Stimulated activated naive B cell treated with anti-CD40 and anti-IgM and Interleukin-4, amounts not matched to agents 10 μg/mL and 1 μg/mL and 100 μg/mL, for 72 hours (primary cell): ENCODE measurements at regions not wholly inside any gene's neighbourhood (a gene's known extent, or its start where the extent isn't known, plus 50 kb on each side); places are given as distances from the start of the nearest gene placed in this dataset.

ENCODE experiments used
- ATAC-seq, 2 donors: fragments of 150-1000 bp; cut with Tn5 transposase; replicated peaks; 2 replicates each; pipeline ENCODE4 v1.10.0; 2021; ENCODE audit warnings: moderate library complexity in 1 of 2
- DNase-seq: peaks from one replicate; pipeline ENCODE4 v3.0.0; 2021
- H3K27ac Mint-ChIP-seq: one replicate; pipeline ENCODE4 v1.8.0; 2022; ENCODE audit warnings: mild to moderate bottlenecking, mixed read lengths
- H3K27me3 Mint-ChIP-seq, 2 donors: one replicate each; pipeline ENCODE4 v1.8.0; 2022; ENCODE audit warnings: mixed read lengths in 2 of 2
- H3K36me3 Mint-ChIP-seq, 2 donors: one replicate each; pipeline ENCODE4 v1.8.0; 2022; ENCODE audit warnings: mixed read lengths in 2 of 2, mild to moderate bottlenecking in 1 of 2
- H3K4me1 Mint-ChIP-seq, 2 donors: one replicate each; pipeline ENCODE4 v1.8.0; 2022; ENCODE audit warnings: mixed read lengths in 2 of 2, mild to moderate bottlenecking in 1 of 2
- H3K4me3 Mint-ChIP-seq, 2 donors: one replicate each; pipeline ENCODE4 v1.8.0; 2022; ENCODE audit warnings: mild to moderate bottlenecking in 2 of 2, mixed read lengths in 2 of 2, moderate library complexity in 1 of 2
- H3K9me3 Mint-ChIP-seq, 2 donors: one replicate each; pipeline ENCODE4 v1.8.0; 2022; ENCODE audit warnings: mixed read lengths in 2 of 2, mild to moderate bottlenecking in 1 of 2

DNA sequence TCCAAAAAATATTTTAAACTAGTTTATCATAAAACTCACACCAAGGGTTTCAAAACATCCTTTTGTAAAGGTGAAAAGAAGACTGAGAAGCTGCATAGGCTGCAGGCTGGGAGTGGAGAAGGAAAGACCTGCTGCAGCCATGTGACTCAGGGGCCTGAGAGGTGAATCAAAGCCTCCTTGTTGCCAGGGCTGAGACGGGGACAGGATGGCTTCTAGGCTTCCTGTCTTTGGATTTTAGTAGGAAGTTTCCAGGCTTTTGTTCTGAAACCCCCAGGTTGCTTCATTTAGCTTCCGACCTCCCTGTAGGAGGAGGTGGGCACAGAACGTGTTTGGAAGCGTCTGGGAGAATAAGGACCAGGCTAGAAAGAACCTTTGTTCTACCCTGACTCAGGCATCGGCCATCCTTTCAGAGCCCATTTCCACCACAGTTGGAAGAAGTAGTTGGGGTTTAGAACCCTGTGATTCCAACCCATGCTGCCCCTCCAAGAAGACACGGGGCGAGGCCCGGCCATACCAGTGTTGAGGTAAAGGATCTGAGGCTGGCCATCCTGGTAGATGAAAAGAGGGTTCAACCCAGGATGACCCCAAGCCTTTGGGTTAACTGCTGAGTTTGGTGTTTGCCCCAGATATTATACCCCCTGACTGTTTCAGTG, 122.4 kb downstream of the SLC25A47 start:
- DNase-seq: no peak
- H3K4me3 Mint-ChIP-seq: no peak overlapping the region
- ATAC-seq: no peak

DNA sequence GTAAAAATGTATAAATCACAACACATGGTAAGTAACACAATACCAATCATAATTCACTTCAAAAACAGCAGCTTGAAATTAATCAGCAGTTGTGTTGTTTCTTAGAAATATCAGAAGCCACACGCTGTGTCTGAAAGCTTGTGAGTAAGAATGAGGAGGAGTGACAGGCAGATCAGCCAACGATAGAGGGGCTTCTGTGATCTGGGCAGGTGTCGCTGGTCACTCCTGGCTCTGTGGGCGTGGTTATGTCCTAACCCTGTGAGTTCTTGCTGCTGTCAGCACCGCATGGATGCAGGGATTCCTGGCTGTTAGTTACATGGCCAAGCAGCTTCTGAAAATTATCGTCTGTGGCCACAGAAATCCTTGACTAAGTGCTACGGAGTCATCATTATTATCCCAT, 123.4 kb downstream of the SLC25A47 start:
- Mint-ChIP-seq H3K4me3 (no peak overlapping the region), H3K27ac (no peak overlapping the region), H3K36me3 (peaks cover 0 to 5% of the 10 kb centered on the region in 2 donors), H3K4me1 (peaks cover 7 to 8% of the 10 kb centered on the region in 2 donors), H3K27me3 (no peaks in the 10 kb centered on the region), H3K9me3 (no peaks in the 10 kb centered on the region)
- ATAC-seq (no peak), DNase-seq (no peak)

More for the DNA sequence above, 122.4 kb downstream of the SLC25A47 start:
- Mint-ChIP-seq H3K27me3 (no peaks in the 10 kb centered on the region), H3K9me3 (no peaks in the 10 kb centered on the region), H3K4me1 (peaks cover 10 to 16% of the 10 kb centered on the region in 2 donors), H3K36me3 (peaks cover 0 to 5% of the 10 kb centered on the region in 2 donors), H3K27ac (no peak overlapping the region)

DNA sequence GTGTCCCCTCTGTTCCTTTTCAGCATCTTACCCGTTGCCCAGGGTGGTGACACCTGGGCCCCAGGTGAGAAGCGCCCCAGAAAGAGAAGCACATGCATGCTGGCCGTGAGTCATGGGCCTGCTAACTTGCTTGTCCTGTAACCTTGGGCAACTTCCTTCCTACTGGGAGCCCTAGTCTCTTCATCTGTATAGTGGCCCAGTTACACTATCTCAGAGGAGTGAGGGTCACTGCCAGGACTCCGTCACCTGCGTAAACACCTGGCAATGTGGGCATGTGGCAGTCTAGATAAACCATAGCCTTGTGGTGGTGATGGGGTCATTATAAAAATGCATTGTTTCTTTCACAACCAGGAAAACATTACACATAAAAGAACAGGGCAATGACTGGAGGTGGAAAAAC, 125.2 kb downstream of the SLC25A47 start:
- DNase-seq (no peak), ATAC-seq (no peak)
- peaks cover 0 to 5% of the 10 kb centered on the region in 2 donors for H3K4me1 Mint-ChIP-seq
- no peak overlapping the region for H3K4me3 Mint-ChIP-seq
- no peak overlapping the region for H3K27ac Mint-ChIP-seq
- H3K36me3 Mint-ChIP-seq: peaks cover 0 to 5% of the 10 kb centered on the region in 2 donors
- no peaks in the 10 kb centered on the region for H3K9me3 Mint-ChIP-seq
- H3K27me3 Mint-ChIP-seq: no peaks in the 10 kb centered on the region

DNA sequence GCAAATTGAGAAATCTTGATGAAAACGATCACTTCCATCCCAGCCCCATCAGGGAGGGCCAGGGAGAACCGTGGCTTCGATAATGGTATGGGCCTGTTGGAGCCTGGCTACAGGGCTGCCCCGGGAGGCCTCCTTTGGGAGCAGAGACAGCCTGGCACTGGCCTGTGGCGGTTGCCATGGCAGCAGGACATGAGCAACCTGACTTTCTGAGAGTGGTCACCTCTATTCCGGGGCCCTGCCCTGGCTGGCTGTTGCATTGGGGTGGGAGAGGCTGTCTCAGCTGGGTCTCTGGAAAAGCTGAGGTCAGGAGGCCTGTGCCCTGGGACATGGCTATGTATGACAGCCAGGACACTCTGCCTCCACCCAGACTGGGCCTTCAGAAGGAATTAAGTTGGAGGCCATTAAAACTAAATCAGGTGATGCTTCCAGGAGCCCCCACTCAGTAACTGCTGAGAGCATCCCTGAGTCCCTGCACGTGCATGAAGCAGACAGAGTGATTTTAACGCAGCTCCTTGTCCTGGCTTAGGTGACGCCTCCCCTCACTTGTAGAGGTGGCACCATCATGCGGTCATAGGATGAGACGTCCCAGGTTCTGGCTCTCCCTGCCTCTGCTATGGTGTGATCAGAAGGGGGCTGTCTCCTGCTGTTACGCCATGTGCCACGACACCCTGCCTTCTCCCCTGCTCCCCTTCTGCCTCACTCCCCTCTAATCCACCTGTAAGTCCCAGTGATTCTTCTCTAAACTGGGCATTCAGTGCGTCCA, 126.3 kb downstream of the SLC25A47 start:
- Mint-ChIP-seq H3K4me1 (peaks cover 0 to 5% of the 10 kb centered on the region in 2 donors), H3K4me3 (no peak overlapping the region), H3K27me3 (no peaks in the 10 kb centered on the region), H3K36me3 (peaks cover 0 to 5% of the 10 kb centered on the region in 2 donors), H3K27ac (no peak overlapping the region), H3K9me3 (no peaks in the 10 kb centered on the region)
- ATAC-seq (no peak), DNase-seq (no peak)

DNA sequence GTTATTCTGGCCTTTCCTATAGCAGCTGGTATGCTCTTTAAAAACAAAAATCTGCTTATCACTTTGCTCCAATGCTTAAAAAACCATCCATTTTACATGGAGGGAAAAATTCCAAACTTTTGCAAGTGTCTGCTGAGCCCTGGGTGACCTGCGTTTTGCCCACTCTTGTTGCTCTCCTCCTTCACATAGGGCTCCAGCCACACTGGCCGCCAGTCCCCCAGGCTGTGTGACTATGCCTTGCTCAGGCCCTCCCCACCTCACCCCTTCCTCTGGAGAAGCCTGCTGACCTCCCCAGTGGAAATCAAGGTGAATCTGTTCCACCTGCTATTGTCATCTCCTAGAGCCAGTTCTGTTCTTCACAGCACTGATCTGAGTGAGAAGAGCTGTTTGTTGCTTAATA, 126.9 kb downstream of the SLC25A47 start:
- no peak for DNase-seq
- no peaks in the 10 kb centered on the region for H3K27me3 Mint-ChIP-seq
- ATAC-seq: no peak
- H3K4me3 Mint-ChIP-seq: no peak overlapping the region
- no peaks in the 10 kb centered on the region for H3K9me3 Mint-ChIP-seq
- no peak overlapping the region for H3K27ac Mint-ChIP-seq
- peaks cover under 1 to 5% of the 10 kb centered on the region in 2 donors for H3K36me3 Mint-ChIP-seq
- peaks cover 0 to 5% of the 10 kb centered on the region in 2 donors for H3K4me1 Mint-ChIP-seq

DNA sequence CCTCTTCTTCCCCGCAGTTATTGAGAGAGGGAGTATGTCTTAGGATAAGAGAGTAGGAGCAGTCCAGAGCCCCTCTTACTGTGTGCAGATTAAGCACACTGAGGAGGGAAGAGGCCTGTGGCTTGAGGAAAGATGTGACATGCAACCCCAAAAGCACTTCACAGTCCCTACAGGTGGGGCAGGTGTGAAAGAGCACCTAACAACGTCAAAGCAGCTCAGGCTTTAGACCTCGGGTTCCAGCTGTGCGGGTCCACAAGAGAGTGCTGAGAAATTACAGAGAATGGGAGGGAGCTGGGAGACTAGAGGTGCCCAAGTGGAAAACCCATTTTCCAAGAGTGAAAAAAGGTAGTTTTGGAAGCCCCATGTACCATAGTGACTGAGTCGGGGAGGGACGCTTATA, 127.6 kb downstream of the SLC25A47 start:
- no peak for DNase-seq
- Mint-ChIP-seq H3K9me3 (no peaks in the 10 kb centered on the region), H3K27me3 (no peaks in the 10 kb centered on the region), H3K4me1 (peaks cover 0 to 5% of the 10 kb centered on the region in 2 donors), H3K27ac (no peak overlapping the region), H3K36me3 (peaks cover 3 to 5% of the 10 kb centered on the region in 2 donors), H3K4me3 (no peak overlapping the region)
- no peak for ATAC-seq

DNA sequence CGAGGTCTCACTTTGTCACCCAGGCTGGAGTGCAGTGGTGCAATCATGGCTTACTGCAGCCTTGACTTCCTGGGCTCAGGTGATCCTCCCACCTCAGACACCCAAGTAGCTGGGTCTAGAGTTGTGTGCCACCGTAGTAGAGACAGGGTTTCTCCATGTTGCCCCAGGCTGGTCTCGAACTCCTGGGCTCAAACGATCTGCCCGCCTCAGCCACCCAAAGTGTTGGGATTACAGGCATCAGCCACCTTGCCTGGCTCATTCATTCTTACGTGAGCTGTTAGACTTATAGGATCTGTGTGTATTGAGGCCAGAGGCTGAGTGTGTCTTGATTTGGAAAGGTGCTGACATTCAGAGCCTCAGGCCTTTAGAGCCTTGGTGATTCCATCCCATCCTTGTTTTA, 128.1 kb downstream of the SLC25A47 start:
- peaks cover 0 to 5% of the 10 kb centered on the region in 2 donors for H3K4me1 Mint-ChIP-seq
- no peaks in the 10 kb centered on the region for H3K9me3 Mint-ChIP-seq
- DNase-seq (no peak), ATAC-seq (no peak)
- no peak overlapping the region for H3K27ac Mint-ChIP-seq
- no peak overlapping the region for H3K4me3 Mint-ChIP-seq
- peaks cover 3 to 5% of the 10 kb centered on the region in 2 donors for H3K36me3 Mint-ChIP-seq
- H3K27me3 Mint-ChIP-seq: no peaks in the 10 kb centered on the region

DNA sequence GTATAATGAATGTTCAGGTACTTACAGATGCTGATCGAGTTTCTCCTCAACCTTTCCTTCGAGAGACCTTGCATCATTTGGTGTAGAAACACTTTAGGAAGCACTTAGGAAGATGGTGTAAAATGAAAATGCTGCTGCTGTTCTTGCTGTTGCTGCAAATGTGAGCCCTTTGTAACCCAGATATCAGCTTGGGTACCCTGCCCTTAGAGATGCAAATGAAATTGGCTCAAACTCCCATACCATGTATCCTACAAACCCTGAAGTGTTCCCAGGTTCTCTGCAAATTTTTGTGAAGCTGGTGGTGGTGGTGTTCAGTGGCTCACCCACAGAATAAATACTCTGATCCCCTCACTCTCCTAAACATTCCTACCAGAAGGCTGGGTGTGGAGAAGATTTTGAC, 130.8 kb downstream of the SLC25A47 start:
- DNase-seq: no peak
- no peaks in the 10 kb centered on the region for H3K27me3 Mint-ChIP-seq

DNA sequence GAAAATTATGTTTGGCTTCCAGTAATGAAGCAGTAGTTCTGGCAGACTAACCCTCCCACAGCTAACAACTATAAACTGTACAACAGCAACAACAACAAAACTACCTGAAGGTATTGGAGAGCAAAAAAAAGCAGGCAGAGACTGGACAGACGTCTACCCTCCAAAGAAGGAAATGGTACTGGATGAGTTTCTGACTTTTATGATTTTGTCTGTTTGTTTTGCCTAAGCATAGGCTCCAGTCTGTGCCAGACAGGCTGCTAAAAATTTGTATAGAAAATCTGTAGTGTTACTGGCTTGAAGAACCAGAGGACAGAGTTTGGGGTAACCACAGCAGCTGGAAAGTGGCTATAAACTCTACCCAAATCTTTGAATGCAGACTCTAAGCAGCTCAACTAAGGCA, 131.3 kb downstream of the SLC25A47 start:
- Mint-ChIP-seq H3K27ac (no peak overlapping the region), H3K36me3 (peaks cover 0 to 4% of the 10 kb centered on the region in 2 donors), H3K27me3 (no peaks in the 10 kb centered on the region), H3K4me3 (no peak overlapping the region), H3K4me1 (no peaks in the 10 kb centered on the region), H3K9me3 (no peaks in the 10 kb centered on the region)
- ATAC-seq (no peak), DNase-seq (no peak)

More for the DNA sequence above, 130.8 kb downstream of the SLC25A47 start:
- H3K4me3 Mint-ChIP-seq: no peak overlapping the region
- H3K4me1 Mint-ChIP-seq: no peaks in the 10 kb centered on the region
- H3K9me3 Mint-ChIP-seq: no peaks in the 10 kb centered on the region
- peaks cover 0 to 4% of the 10 kb centered on the region in 2 donors for H3K36me3 Mint-ChIP-seq
- ATAC-seq: no peak
- no peak overlapping the region for H3K27ac Mint-ChIP-seq

DNA sequence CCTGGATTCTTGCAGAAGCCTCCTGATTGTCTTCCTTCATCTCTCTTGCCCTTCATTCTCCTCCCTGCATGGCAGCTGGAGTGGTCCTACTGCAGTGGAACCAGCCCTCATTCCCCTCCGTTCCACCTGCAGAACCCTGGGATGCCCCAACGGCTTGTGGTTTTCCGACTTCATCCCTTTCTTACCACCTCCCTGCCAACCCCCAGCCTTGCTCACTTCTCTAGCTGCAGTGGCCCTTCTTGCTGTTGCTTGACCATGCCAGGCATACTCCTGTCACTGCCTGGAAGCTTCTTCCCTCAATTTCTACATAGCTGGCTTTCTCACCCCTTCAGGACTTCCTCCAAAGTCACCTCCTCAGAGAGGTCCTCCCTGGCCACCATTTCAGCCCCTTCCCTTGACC, 123.3 kb downstream of the BEGAIN start:
- peaks cover 9% of the 10 kb centered on the region in 2 donors for H3K36me3 Mint-ChIP-seq
- no peak for ATAC-seq
- no peaks in the 10 kb centered on the region for H3K4me1 Mint-ChIP-seq
- no peak overlapping the region for H3K27ac Mint-ChIP-seq
- H3K27me3 Mint-ChIP-seq: no peaks in the 10 kb centered on the region
- DNase-seq: no peak
- H3K4me3 Mint-ChIP-seq: no peak overlapping the region
- no peaks in the 10 kb centered on the region for H3K9me3 Mint-ChIP-seq

DNA sequence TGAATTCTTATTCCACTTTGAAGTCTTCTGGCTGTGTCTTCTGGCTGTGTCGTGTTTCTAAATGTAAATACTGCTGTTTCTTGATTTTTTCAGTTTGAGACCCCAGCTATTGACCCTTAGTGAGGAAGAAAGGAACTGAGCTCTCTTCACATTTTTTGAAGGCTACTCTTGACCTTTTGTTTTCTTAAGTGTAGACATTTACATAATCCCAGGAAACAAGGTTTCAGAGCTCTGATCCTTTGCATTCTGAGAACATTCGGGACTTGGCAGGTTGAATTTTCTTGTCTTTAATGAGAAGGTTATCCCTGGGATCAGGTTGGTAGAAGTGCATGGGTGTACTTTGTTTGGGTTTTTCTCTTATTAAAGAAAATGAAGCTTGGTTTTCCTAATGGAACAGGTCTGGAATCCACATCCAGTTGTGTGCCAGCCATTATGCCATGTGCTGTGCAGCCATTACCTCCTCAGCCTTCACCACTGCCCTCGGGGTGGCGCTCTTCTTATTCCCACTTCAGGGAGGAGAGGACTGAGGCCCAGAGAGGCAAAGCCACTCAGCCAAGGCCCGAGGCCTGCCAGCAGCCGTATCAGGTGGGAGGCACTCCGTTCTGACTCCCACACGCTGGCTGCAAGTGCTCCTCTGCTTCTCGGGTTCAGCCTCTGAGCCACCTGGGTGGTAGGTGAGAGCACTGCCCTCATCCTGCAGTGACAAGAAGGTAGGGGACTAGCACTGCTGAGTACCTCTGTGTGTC, 120.9 kb downstream of the BEGAIN start:
- Mint-ChIP-seq H3K4me1 (peaks cover 0 to 4% of the 10 kb centered on the region in 2 donors), H3K4me3 (no peak overlapping the region), H3K9me3 (no peaks in the 10 kb centered on the region), H3K36me3 (peaks cover 10 to 25% of the 10 kb centered on the region in 2 donors), H3K27ac (no peak overlapping the region), H3K27me3 (no peaks in the 10 kb centered on the region)
- DNase-seq (no peak), ATAC-seq (no peak)

DNA sequence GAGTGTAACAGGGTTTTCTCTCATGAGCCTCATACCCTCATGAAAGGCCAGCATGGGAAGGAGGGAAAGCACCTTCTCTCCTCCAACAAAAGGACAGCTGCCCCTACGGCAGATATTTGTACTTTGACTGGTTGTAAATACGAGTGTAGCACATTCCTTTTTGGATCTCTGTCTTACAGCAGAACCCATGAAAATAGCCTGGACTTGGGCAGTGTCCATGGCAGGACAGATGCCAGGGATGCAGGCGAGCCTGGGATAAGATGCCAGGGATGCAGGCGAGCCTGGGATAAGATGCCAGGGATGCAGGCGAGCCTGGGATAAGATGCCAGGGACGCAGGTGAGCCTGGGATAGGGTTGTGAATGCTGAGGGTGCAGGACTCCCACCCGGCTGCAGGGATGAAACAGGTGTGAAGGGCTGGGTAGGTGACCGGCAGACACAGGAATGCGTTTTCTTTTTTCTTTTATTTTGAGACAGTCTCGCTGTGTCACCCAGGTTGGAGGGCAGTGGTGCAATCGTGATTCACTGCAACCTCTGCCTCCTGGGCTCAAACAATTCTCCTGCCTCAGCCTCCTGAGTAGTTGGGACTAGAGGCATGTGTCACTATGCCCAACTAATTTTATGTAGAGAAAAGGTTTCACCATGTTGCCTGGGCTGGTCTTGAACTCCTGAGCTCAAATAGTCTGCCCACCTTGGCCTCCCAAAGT, 120.0 kb downstream of the BEGAIN start:
- Mint-ChIP-seq H3K27me3 (no peaks in the 10 kb centered on the region), H3K27ac (no peak overlapping the region), H3K4me1 (peaks cover 0 to 4% of the 10 kb centered on the region in 2 donors), H3K9me3 (no peaks in the 10 kb centered on the region), H3K4me3 (no peak overlapping the region), H3K36me3 (peaks cover 10 to 27% of the 10 kb centered on the region in 2 donors)
- ATAC-seq (no peak), DNase-seq (no peak)

DNA sequence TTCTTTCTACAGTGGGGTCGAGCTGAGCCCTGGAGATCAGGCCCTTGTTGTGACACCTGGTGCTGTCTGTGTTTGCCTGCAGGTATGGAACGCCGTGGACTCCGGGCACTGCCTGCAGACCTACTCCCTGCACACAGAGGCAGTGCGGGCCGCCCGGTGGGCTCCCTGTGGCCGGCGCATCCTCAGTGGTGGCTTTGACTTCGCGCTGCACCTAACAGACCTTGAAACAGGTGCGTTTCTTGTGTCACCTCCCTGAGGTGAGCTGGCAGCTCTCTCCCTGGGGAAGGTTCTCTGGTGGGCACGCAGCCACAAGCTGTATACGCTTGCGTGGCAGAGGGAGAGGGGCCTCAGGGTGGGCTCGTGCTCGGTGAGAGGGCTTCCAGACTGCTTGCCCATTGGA, 119.3 kb downstream of the BEGAIN start:
- ATAC-seq (no peak), DNase-seq (no peak)
- H3K27me3 Mint-ChIP-seq: no peaks in the 10 kb centered on the region
- no peak overlapping the region for H3K27ac Mint-ChIP-seq
- peaks cover 11 to 27% of the 10 kb centered on the region in 2 donors for H3K36me3 Mint-ChIP-seq
- no peak overlapping the region for H3K4me3 Mint-ChIP-seq
- H3K4me1 Mint-ChIP-seq: peaks cover 0 to 4% of the 10 kb centered on the region in 2 donors
- H3K9me3 Mint-ChIP-seq: no peaks in the 10 kb centered on the region

DNA sequence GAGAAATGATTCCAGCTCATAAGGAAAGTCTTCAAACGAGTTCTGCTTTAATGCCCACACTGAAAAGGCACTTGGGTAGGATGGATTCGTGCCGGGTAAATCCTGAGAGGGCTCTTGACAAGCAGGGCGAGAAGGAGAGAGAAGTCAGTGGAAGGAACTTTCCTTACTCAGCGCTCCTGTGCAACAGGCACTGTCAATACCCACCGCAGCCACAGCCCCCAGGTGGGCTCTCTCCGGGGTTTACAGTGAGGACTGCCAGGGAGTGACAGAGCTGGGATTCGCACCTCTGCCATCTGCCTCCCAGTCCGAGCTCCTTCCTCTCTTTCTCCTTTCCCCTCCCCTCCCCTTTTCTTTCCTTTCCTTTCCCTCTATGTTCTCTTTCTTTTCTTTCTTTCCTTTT, 118.7 kb downstream of the BEGAIN start:
- Mint-ChIP-seq H3K9me3 (no peaks in the 10 kb centered on the region), H3K4me3 (no peak overlapping the region), H3K27ac (no peak overlapping the region), H3K36me3 (peaks cover 13 to 31% of the 10 kb centered on the region in 2 donors), H3K27me3 (no peaks in the 10 kb centered on the region), H3K4me1 (peaks cover 0 to 4% of the 10 kb centered on the region in 2 donors)
- DNase-seq (no peak), ATAC-seq (no peak)
